Right renal pelvis (tissue), 4 donors: ENCODE measurements at regions not wholly inside any gene's neighbourhood (a gene's known extent, or its start where the extent isn't known, plus 50 kb on each side); places are given as distances from the start of the nearest gene placed in this dataset.

Experiments used
- DNase-seq, 4 donors: peaks; one replicate each; pipeline ENCODE4 v3.0.0-alpha.2; 2013; ENCODE audit warnings: low read depth in 4 of 4, low spot score in 3 of 4, missing footprints in 1 of 4

GRCh38 chr10:25661632-25662031 is 272.4 kb upstream of the MYO3A start:
- DNase-seq = no peak

- DNase-seq = peak in 2 of 4 donors; percentile 14 to 31
Observed at GRCh38 chr10:25666276-25666675, 267.8 kb upstream of the MYO3A start.

- no peak for DNase-seq
Observed at GRCh38 chr10:25675204-25675603, 258.8 kb upstream of the MYO3A start.

GRCh38 chr10:25675615-25676014 is 258.4 kb upstream of the MYO3A start:
- DNase-seq = no peak

- DNase-seq = no peak
Observed at GRCh38 chr10:25678220-25678619, 255.8 kb upstream of the MYO3A start.

GRCh38 chr10:25678666-25679065 is 255.4 kb upstream of the MYO3A start:
- no peak for DNase-seq

GRCh38 chr10:25682203-25682851 is 251.7 kb upstream of the MYO3A start:
- DNase-seq = peak; percentile 19 to 38 (median 28)

GRCh38 chr10:25683344-25683743 is 250.7 kb upstream of the MYO3A start:
- no peak for DNase-seq

- no peak for DNase-seq
Observed at GRCh38 chr10:25687521-25687920, 246.5 kb upstream of the MYO3A start.

GRCh38 chr10:25689346-25690100 is 244.5 kb upstream of the MYO3A start:
- DNase-seq = no peak

- DNase-seq = no peak
Observed at GRCh38 chr10:25692761-25693160, 241.3 kb upstream of the MYO3A start.

GRCh38 chr10:25694206-25694933 is 239.7 kb upstream of the MYO3A start:
- no peak for DNase-seq

- no peak for DNase-seq
Observed at GRCh38 chr10:25694971-25695370, 239.1 kb upstream of the MYO3A start.

- DNase-seq = no peak
Observed at GRCh38 chr10:25695586-25695985, 238.4 kb upstream of the MYO3A start.

- DNase-seq = no peak
Observed at GRCh38 chr10:25696013-25696708, 237.9 kb upstream of the MYO3A start.

- DNase-seq = no peak
Observed at GRCh38 chr10:25697412-25697811, 236.6 kb upstream of the MYO3A start.

- DNase-seq = no peak
Observed at GRCh38 chr10:25698638-25699037, 235.4 kb upstream of the MYO3A start.

- DNase-seq = no peak
Observed at GRCh38 chr10:25699631-25700030, 234.4 kb upstream of the MYO3A start.

GRCh38 chr10:25701652-25702051 is 232.4 kb upstream of the MYO3A start:
- no peak for DNase-seq

- no peak for DNase-seq
Observed at GRCh38 chr10:25704622-25705021, 229.4 kb upstream of the MYO3A start.

GRCh38 chr10:25707572-25707971 is 226.5 kb upstream of the MYO3A start:
- DNase-seq = no peak
